GM19238 (cell line): ENCODE measurements at regions not wholly inside any gene's neighbourhood (a gene's known extent, or its start where the extent isn't known, plus 50 kb on each side); places are given as distances from the start of the nearest gene placed in this dataset.

Source experiments
- DNase-seq: peaks from one replicate; pipeline ENCODE4 v3.0.0; 2011; ENCODE audit warnings: low spot score; ENCODE audit not compliant: insufficient read length

- DNase-seq = no peak
These were observed 311.7 kb upstream of the FMN2 start for GRCh38 chr1:239779962-239780361.

GRCh38 chr1:239784896-239785295 is 306.8 kb upstream of the FMN2 start:
- DNase-seq = no peak

GRCh38 chr1:239785576-239785975 is 306.1 kb upstream of the FMN2 start:
- no peak for DNase-seq

GRCh38 chr1:239786464-239786863 is 305.2 kb upstream of the FMN2 start:
- DNase-seq = no peak

GRCh38 chr1:239792157-239792556 is 299.5 kb upstream of the FMN2 start:
- DNase-seq = no peak

GRCh38 chr1:239795304-239795703 is 296.4 kb upstream of the FMN2 start:
- DNase-seq = no peak

- no peak for DNase-seq
These were observed 292.1 kb upstream of the FMN2 start for GRCh38 chr1:239799617-239800016.

- no peak for DNase-seq
These were observed 290.8 kb upstream of the FMN2 start for GRCh38 chr1:239800861-239801260.

- DNase-seq = no peak
These were observed 289.4 kb upstream of the FMN2 start for GRCh38 chr1:239802275-239802674.

- DNase-seq = no peak
These were observed 287.9 kb upstream of the FMN2 start for GRCh38 chr1:239803781-239804180.

GRCh38 chr1:239804266-239804665 is 287.4 kb upstream of the FMN2 start:
- no peak for DNase-seq

GRCh38 chr1:239805042-239805441 is 286.6 kb upstream of the FMN2 start:
- no peak for DNase-seq

GRCh38 chr1:239805851-239806772 is 285.6 kb upstream of the FMN2 start:
- DNase-seq = no peak

- no peak for DNase-seq
These were observed 284.8 kb upstream of the FMN2 start for GRCh38 chr1:239806897-239807296.

GRCh38 chr1:239807361-239807760 is 284.3 kb upstream of the FMN2 start:
- no peak for DNase-seq

- no peak for DNase-seq
These were observed 281.6 kb upstream of the FMN2 start for GRCh38 chr1:239810061-239810481.

- DNase-seq = no peak
These were observed 280.3 kb upstream of the FMN2 start for GRCh38 chr1:239811211-239811885.

GRCh38 chr1:239812580-239812979 is 279.1 kb upstream of the FMN2 start:
- no peak for DNase-seq

GRCh38 chr1:239814306-239814881 is 277.3 kb upstream of the FMN2 start:
- no peak for DNase-seq

- DNase-seq = no peak
These were observed 276.6 kb upstream of the FMN2 start for GRCh38 chr1:239815074-239815473.

GRCh38 chr1:239816081-239816782 is 275.5 kb upstream of the FMN2 start:
- DNase-seq = no peak

- no peak for DNase-seq
These were observed 274.4 kb upstream of the FMN2 start for GRCh38 chr1:239817276-239817675.
